Bronchial epithelial cell (primary cell): ENCODE measurements at regions not wholly inside any gene's neighbourhood (a gene's known extent, or its start where the extent isn't known, plus 50 kb on each side); places are given as distances from the start of the nearest gene placed in this dataset.

ENCODE experiments used
- DNase-seq: peaks from one replicate; pipeline ENCODE4 v3.0.0-alpha.2; 2010; ENCODE audit warnings: low read depth
- FAIRE-seq: peaks from 2 replicates; lab custom pipeline; 2011; peaks lifted over from hg19 to GRCh38; lab: Jason Lieb, UNC
- H3K27me3 ChIP-seq: 2 replicates; pipeline ENCODE4 v1.5.1; 2011; ENCODE audit warnings: low read length; ENCODE audit not compliant: control insufficient read depth, insufficient read depth
- H3K36me3 ChIP-seq: 2 replicates; pipeline ENCODE4 v1.5.1; 2011; ENCODE audit warnings: low read length; ENCODE audit not compliant: control insufficient read depth, insufficient read depth
- H3K4me3 ChIP-seq: 2 replicates; pipeline ENCODE4 v1.5.1; 2011; ENCODE audit warnings: mild to moderate bottlenecking, low read depth, low read length, control low read depth
- TF ChIP-seq, protein P1 (sequence below): IDR thresholded peaks from 2 replicates; pipeline ENCODE4 v1.5.1; 2011; ENCODE audit warnings: mild to moderate bottlenecking, moderate library complexity, low read length, control low read depth, inconsistent platforms; ENCODE audit not compliant: insufficient read depth, severe bottlenecking

DNA sequence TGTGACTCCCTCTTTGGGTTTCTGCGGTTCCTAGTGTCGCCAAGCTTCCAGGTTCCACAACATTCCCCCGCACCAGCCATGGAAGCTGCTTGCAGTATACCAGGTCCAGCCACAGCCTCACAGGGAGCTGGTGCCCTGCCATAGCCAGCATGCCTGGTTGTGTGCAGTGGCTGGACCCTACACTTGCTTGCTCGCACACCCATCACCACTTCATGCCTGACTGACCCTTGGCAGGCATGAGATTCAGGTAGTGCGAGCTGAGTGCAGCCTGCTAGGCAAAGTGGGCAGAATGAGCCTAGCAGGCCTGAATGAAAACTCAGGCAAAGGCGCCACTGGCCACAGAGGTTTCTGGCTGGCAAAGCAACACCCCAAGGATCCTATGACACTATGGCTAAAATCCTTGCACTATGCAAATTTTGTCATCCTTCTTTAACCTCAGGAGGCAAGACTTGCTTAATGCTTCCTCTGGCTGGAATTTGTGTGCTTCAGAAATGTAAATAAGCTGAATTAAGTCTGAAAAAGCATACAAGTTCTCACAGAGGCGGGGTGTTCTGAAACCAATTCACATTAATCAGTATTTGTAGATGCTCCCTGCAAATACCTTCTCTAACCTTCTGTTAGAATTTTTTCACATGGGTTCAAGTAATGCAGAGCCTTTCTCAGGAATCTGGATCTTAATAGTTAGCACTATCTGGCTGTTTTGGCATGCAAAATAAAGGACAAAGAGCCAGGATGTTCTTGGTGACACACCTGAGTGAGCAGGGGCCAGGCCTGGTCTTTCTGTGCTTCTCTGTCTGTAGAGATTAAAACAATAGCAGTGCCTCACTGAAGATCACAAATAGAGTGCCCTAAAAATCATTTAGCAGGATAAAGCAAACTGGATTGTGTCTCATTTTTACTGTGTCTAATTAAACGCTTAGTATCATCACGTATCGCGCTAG, 256.9 kb downstream of the GPATCH2 start:
- TF ChIP-seq, protein P1, sequence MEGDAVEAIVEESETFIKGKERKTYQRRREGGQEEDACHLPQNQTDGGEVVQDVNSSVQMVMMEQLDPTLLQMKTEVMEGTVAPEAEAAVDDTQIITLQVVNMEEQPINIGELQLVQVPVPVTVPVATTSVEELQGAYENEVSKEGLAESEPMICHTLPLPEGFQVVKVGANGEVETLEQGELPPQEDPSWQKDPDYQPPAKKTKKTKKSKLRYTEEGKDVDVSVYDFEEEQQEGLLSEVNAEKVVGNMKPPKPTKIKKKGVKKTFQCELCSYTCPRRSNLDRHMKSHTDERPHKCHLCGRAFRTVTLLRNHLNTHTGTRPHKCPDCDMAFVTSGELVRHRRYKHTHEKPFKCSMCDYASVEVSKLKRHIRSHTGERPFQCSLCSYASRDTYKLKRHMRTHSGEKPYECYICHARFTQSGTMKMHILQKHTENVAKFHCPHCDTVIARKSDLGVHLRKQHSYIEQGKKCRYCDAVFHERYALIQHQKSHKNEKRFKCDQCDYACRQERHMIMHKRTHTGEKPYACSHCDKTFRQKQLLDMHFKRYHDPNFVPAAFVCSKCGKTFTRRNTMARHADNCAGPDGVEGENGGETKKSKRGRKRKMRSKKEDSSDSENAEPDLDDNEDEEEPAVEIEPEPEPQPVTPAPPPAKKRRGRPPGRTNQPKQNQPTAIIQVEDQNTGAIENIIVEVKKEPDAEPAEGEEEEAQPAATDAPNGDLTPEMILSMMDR: no peak
- H3K36me3 ChIP-seq: no peaks in the 10 kb centered on the region
- DNase-seq: no peak
- no peaks in the 10 kb centered on the region for H3K27me3 ChIP-seq
- no peak overlapping the region for H3K4me3 ChIP-seq
- no peak for FAIRE-seq

- DNase-seq (no peak), FAIRE-seq (no peak)
- TF ChIP-seq, protein P1: no peak
- Histone ChIP-seq H3K36me3 (no peaks in the 10 kb centered on the region), H3K27me3 (no peaks in the 10 kb centered on the region), H3K4me3 (no peak overlapping the region)
These were observed 258.6 kb downstream of the GPATCH2 start for GRCh38 chr1:217372049-217372970.

GRCh38 chr1:217370757-217371156, 260.1 kb downstream of the GPATCH2 start:
- TF ChIP-seq, protein P1: no peak
- FAIRE-seq: no peak
- Histone ChIP-seq H3K4me3 (no peak overlapping the region), H3K27me3 (no peaks in the 10 kb centered on the region), H3K36me3 (no peaks in the 10 kb centered on the region)
- DNase-seq: no peak

- Histone ChIP-seq H3K4me3 (no peak overlapping the region), H3K27me3 (no peaks in the 10 kb centered on the region), H3K36me3 (no peaks in the 10 kb centered on the region)
- TF ChIP-seq, protein P1: no peak
- FAIRE-seq (no peak), DNase-seq (peak; percentile 76)
These were observed 260.8 kb downstream of the GPATCH2 start for GRCh38 chr1:217369996-217370551.

GRCh38 chr1:217369271-217369981, 261.5 kb downstream of the GPATCH2 start:
- H3K4me3 ChIP-seq: no peak overlapping the region
- H3K27me3 ChIP-seq: no peaks in the 10 kb centered on the region
- TF ChIP-seq, protein P1: no peak
- DNase-seq (peak; percentile 63), FAIRE-seq (no peak)
- H3K36me3 ChIP-seq: no peaks in the 10 kb centered on the region
